ENCODE measurements at regions not wholly inside any gene's neighbourhood (a gene's known extent, or its start where the extent isn't known, plus 50 kb on each side); places are given as distances from the start of the nearest gene placed in this dataset.
"Not testable (repeated sequence)": the region's sequence is repeated elsewhere in the genome, so short reads cannot be mapped to it uniquely, and the experiment has no call there.

- no peak for DNase-seq
Measured at GRCh38 chr22:22977479-22978200, 90.0 kb downstream of the IGLL5 start.

DNA sequence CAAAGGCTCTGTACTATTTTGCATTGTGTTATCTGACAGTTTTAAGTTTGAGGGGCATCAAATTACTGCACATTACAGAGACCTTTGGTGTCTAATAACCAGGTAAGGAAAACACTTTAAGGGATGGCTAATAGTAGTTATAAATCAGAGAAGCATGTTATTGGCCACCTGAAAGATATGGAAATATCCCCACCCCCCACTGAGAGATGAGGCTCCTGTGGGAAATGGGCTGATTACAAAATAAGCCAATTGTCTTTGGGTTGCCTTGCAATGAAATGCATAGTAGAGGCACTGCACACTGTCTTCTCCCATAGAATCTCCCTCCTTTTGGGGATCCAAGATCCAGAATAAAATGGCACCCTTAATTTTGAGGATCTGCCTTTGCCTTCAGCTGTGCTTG lies 91.0 kb downstream of the IGLL5 start:
- DNase-seq = no peak

DNA sequence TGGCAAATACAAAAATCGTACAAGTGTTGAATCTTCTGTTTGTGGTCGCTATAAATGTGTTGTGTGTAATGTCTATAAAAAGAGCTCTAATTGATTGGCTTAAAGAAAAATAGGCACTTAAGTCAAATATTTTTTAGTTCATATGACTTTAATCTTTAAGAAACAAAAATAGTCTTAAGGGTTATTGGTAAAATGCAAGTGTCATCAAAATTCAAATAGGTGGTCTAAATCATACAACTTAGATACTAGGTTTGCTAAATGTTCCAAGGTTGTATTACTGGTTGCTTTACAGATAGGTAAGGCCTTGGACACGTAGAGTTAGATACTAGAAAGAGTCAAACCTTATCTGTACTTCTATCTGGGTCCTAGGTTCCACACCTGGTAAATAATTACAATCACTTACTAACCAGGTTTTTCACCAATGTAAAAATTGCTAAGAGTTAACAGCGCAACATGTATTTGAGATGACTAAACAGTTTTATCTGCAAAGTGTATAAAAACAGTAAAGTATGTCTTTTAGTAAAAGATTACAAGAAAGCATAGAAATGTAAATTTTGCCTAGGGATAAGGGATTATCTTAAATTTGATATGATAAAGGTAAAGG lies 91.1 kb upstream of the GNAZ start:
- DNase-seq = no peak

- no peak for DNase-seq
Measured at GRCh38 chr22:22979954-22980353, 90.4 kb upstream of the GNAZ start.

- peak; percentile 14 for DNase-seq
Measured at GRCh38 chr22:22981670-22982571, 88.4 kb upstream of the GNAZ start.

DNA sequence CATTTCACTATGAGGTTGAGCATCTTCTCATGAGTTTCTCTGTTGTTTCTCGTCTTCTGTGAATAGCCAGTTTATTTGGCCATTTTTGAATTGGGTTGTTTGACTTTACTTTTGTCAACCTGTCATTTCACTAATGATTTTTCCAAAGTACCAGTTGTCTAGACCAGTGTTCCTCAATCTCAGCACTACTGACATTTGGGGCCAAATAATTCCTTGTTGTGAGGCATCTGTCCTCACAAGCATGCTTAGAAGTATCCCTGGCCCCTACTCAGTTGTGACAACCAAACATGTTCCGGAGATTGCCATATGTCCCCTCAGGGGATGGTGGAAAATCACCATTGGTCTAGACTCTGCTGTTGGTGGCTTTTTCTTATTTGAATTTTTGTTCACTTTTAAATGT lies 87.7 kb upstream of the GNAZ start:
- no peak for DNase-seq

GRCh38 chr22:22983123-22983522 lies 87.2 kb upstream of the GNAZ start:
- DNase-seq = no peak

GRCh38 chr22:22983816-22984215 lies 86.5 kb upstream of the GNAZ start:
- DNase-seq = no peak

DNA sequence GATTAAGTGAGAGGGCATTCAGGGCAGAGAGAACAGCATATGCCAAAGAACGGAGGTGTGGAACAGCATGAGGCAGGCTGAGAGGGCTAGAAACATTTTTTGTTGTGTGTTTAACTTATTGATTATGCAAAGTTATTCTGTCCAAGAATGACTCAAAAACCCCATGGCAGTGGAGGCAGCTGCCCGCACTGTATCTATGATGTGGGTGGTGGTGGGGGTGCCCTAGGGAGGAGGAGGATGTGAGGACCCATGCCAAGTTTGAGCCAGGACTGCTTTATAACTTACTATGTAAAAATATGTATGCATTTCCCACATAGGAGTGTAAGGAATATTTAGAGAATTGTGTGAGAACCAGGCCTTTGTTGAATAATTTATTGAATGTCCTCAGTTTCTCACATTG lies 85.4 kb upstream of the GNAZ start:
- no peak for DNase-seq

DNA sequence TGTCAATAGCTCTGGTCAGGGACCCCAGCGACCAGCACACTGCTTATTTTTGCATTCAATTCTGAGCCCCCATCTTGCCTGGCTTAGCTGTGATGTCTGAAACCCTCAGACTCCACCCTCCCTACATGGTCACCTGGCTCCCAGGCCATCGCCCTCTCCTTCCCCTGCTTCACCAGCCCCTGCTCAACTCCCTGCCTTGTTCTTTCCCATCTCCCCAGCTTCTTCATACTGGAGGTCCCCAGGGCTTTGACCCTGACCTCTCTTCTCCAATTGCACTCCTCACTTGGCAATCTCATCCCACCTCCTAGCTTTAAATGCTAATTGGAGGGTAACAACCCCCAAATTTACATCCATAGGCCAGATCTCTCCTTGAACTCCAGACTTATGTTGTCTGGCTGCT lies 84.3 kb upstream of the GNAZ start:
- no peak for DNase-seq

- no peak for DNase-seq
Measured at GRCh38 chr22:22986640-22987039, 83.7 kb upstream of the GNAZ start.

DNA sequence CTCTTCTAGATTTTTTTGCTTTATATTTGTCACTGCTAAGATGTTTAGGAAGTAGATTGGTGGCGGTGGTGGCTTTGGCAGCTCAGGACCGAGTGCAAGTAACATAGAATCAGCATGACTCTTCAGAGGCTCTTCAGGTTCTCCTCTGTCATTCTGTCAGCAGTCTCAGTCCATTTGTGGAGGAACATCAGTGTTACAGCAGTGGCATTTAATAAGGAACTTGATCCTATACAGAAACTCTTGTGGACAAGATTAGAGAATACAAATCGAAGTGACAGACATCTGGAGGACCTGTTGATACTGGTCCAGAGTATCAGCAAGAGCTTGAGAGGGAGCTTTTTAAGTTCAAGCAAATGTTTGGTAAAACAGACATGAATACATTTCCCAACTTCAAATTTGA lies 82.2 kb upstream of the GNAZ start:
- DNase-seq = no peak

GRCh38 chr22:22988785-22989184 lies 81.5 kb upstream of the GNAZ start:
- no peak for DNase-seq

- no peak for DNase-seq
Measured at GRCh38 chr22:22989856-22990255, 80.5 kb upstream of the GNAZ start.

DNA sequence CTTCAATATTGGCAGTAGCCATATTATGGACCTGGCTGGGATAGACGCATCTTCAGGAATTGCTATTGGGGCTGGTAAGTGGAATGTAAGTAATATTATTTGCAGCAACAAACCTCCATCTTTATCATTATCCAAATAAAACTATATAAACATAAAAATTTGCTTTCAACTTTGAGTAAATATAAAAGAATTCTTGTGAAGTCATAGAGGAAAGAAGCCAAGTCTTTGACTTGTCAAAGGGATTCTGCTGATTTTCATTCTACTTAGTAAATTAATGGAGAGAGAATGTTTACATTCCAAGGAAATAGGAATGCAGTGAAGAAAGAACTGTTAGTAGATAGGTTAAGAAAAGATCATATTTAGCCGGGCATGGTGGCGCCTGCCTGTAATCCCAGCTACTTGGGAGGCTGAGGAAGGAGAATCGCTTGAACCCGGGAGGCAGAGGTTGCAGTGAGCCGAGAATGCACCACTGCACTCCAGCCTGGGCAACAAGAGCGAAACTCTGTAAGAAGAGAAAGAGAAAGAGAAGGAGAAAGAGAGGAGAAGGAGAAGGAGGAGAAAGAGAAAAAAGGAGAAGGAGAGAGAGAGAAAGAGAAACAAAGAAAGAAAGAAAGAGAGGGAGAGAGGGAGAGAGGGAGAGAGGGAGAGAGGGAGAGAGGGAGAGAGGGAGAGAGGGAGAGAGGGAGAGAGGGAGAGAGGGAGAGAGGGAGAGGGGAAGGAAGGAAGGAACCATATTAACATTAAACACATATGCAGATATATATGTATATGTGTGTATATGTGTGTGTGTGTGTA lies 79.4 kb upstream of the GNAZ start:
- DNase-seq = not testable (repeated sequence)

GRCh38 chr22:22992474-22992873 lies 77.8 kb upstream of the GNAZ start:
- no peak for DNase-seq

GRCh38 chr22:22993184-22993583 lies 77.1 kb upstream of the GNAZ start:
- DNase-seq = no peak

DNA sequence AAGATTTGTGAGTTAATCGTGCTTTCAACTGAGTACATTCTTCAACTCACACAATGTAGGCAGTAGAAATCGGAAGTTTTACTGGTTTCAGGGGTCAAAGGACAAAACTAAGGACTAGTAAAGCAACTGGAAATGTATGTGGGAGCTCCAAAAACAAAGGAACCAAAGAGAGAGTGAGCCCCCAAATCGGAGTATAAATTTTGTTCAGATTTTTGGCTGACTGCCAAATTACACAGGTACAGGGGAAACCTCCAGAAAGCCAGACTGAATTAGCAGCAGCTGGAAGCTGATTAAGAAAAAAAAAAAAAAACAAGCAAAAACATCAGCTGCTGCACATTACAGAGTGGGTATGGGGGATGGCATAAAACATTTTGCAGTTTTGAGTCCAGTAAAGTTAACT lies 75.2 kb upstream of the GNAZ start:
- DNase-seq = no peak

- no peak for DNase-seq
Measured at GRCh38 chr22:22996511-22997261, 73.6 kb upstream of the GNAZ start.

DNA sequence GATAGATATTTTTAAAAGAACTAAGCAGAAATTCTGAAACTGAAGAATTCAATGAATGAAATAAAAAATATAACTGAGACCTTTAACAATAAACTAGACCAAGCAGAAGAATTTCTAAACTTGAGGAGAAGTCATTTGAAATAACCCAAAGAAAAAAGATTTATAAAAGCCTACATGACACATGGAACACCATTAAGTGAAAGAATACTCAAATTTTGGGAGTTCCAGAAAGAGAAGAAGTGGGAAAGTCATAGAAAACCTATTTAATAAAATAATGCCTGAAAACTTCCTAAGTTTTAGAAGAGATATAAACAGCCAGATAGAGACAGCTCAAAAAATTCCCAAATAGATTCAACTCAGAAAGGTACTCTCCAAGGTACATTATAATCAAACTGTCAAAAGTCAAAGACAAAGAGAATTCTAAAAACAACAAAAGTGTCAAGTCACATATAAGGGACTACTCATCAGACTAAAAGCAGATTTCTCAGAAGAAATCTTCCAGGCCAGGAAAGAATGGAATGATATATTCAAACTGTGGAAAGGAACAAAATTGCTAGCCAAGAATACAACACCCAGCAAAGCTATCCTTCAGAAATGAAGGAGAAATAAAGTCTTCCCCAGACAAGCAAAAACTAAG lies 72.9 kb upstream of the GNAZ start:
- no peak for DNase-seq

GRCh38 chr22:22997988-22998387 lies 72.3 kb upstream of the GNAZ start:
- no peak for DNase-seq

DNA sequence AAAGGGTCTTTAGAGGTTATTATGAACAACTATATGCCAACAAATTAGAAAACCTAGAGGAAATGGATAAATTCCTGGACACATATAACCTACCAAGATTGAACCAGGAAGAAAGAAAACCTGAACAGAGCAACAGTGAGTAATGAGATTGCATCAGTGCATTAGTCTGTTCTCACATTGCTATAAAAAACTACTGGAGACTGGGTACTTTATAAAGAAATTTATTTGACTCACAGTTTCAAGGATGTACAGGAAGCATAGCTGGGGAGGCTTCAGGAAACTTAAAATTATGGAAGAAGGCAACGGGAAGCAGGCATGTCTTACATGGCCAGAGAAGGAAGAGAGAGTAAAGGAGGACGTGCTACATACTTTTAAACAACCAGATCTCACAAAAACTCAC lies 70.8 kb upstream of the GNAZ start:
- no peak for DNase-seq
